GM23338 (cell line): ENCODE measurements at regions not wholly inside any gene's neighbourhood (a gene's known extent, or its start where the extent isn't known, plus 50 kb on each side); places are given as distances from the start of the nearest gene placed in this dataset.

Experiments used
- ATAC-seq: fragments of 200-7000 bp; cut with Tn5 transposase; 3 replicates; pipeline ENCODE4 v1.9.1; 2020
- DNase-seq: peaks from one replicate; pipeline ENCODE4 v3.0.0-alpha.2; 2015; ENCODE audit warnings: low spot score
- H2AFZ ChIP-seq: fragments of 200-600 bp; sonication (generic); 2 replicates; pipeline ENCODE4 v1.8.0; 2016; ENCODE audit warnings: antibody characterized with exemption, mild to moderate bottlenecking, moderate library complexity
- H3F3A ChIP-seq: fragments of 200-600 bp; sonication (generic); replicated peaks from 2 replicates; pipeline ENCODE4 v1.8.0; 2017; ENCODE audit warnings: antibody characterized with exemption, mixed run types, low read depth
- H3K27ac ChIP-seq: fragments of 200-600 bp; sonication (generic); 2 replicates; pipeline ENCODE4 v1.6.1; 2016; ENCODE audit warnings: low read depth
- H3K27me3 ChIP-seq: fragments of 200-600 bp; sonication (generic); 2 replicates; pipeline ENCODE4 v1.8.0; 2016; ENCODE audit warnings: mild to moderate bottlenecking, mixed run types, moderate library complexity; ENCODE audit not compliant: insufficient read depth
- H3K36me3 ChIP-seq: fragments of 200-600 bp; sonication (generic); 2 replicates; pipeline ENCODE4 v1.8.0; 2016; ENCODE audit warnings: mild to moderate bottlenecking; ENCODE audit not compliant: insufficient read depth
- H3K4me1 ChIP-seq: fragments of 200-600 bp; sonication (generic); 2 replicates; pipeline ENCODE4 v1.8.0; 2016; ENCODE audit warnings: mild to moderate bottlenecking, moderate library complexity; ENCODE audit not compliant: insufficient read depth
- H3K4me2 ChIP-seq: fragments of 200-600 bp; sonication (generic); 2 replicates; pipeline ENCODE4 v1.7.1; 2017; ENCODE audit warnings: mixed run types
- H3K4me3 ChIP-seq: fragments of 200-600 bp; sonication (generic); 2 replicates; pipeline ENCODE4 v1.6.1; 2016; ENCODE audit warnings: mixed run types
- H3K79me2 ChIP-seq: fragments of 200-600 bp; sonication (generic); replicated peaks from 2 replicates; pipeline ENCODE4 v1.8.0; 2017; ENCODE audit warnings: mild to moderate bottlenecking; ENCODE audit not compliant: insufficient read depth
- H3K9me2 ChIP-seq: fragments of 200-600 bp; sonication (generic); 2 replicates; pipeline ENCODE4 v1.8.0; 2017; ENCODE audit not compliant: insufficient read depth
- H4K20me1 ChIP-seq: fragments of 200-600 bp; sonication (generic); replicated peaks from 2 replicates; pipeline ENCODE4 v1.8.0; 2017; ENCODE audit warnings: mild to moderate bottlenecking; ENCODE audit not compliant: insufficient read depth
- H3K27ac Mint-ChIP-seq: 2 replicates; pipeline ENCODE4 v1.8.0; 2020; ENCODE audit warnings: inconsistent platforms, mild to moderate bottlenecking, moderate library complexity, mixed read lengths
- H3K27me3 Mint-ChIP-seq: 3 replicates; pipeline ENCODE4 v1.8.0; 2022; ENCODE audit warnings: low read depth, mild to moderate bottlenecking, moderate library complexity, mixed read lengths, inconsistent platforms; ENCODE audit not compliant: insufficient read depth, poor library complexity
- H3K36me3 Mint-ChIP-seq: 3 replicates; pipeline ENCODE4 v1.8.0; 2021; ENCODE audit warnings: low read depth, mild to moderate bottlenecking, inconsistent platforms, moderate library complexity, mixed read lengths
- H3K4me1 Mint-ChIP-seq: 3 replicates; pipeline ENCODE4 v1.8.0; 2020; ENCODE audit warnings: mild to moderate bottlenecking, inconsistent platforms, mixed read lengths
- H3K4me3 Mint-ChIP-seq: 3 replicates; pipeline ENCODE4 v1.8.0; 2021; ENCODE audit warnings: moderate library complexity, mild to moderate bottlenecking, inconsistent platforms, mixed read lengths
- H3K9me3 Mint-ChIP-seq: 3 replicates; pipeline ENCODE4 v1.8.0; 2020; ENCODE audit warnings: moderate library complexity, mild to moderate bottlenecking, inconsistent platforms, mixed read lengths
- POLR2AphosphoS5 ChIP-seq: IDR thresholded peaks from 2 replicates; pipeline ENCODE4 v1.6.1; 2016; ENCODE audit warnings: antibody characterized with exemption, low read depth
- STAT1 ChIP-seq: IDR thresholded peaks from one replicate; pipeline ENCODE4 v1.6.1; 2016; ENCODE audit warnings: antibody characterized with exemption; ENCODE audit not compliant: unreplicated experiment
- ZNF331 ChIP-seq: fragments of 250-450 bp; sonication (Bioruptor Pico); IDR thresholded peaks from 2 replicates; pipeline ENCODE4 v1.5.0; 2020; ENCODE audit warnings: low read depth, mild to moderate bottlenecking, moderate library complexity
- ZNF462 ChIP-seq: fragments of 250-450 bp; sonication (Bioruptor Pico); IDR thresholded peaks from 2 replicates; pipeline ENCODE4 v1.5.0; 2020; ENCODE audit warnings: mild to moderate bottlenecking, moderate library complexity
- TF ChIP-seq, protein P1 (sequence below): IDR thresholded peaks from 2 replicates; pipeline ENCODE4 v1.6.1; 2016; ENCODE audit warnings: antibody characterized with exemption
- TF ChIP-seq, protein P2 (sequence below): IDR thresholded peaks from one replicate; pipeline ENCODE4 v1.6.1; 2018; ENCODE audit warnings: antibody characterized with exemption; ENCODE audit not compliant: unreplicated experiment

DNA sequence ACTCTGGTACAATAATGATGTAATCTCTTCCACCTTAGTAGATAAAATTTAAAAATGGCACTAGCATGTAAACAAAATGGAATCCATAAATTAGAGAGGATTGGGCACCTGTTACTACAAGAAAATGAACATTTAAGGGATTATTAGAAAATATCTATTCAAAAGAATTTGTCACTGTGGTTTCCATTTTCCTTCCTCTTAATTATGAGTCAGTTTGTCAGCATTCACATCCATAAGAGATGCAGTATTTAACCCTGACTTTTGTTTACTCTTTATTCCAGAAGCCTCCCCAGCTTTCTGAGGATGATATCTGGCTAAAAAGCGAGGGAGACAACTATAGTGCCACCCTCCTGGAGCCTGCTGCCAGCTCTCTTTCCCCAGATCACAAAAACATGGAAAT is 72.1 kb downstream of the C9orf152 start:
- Histone ChIP-seq H3K79me2 (peaks cover 32% of the 10 kb centered on the region), H2AFZ (no peak overlapping the region), H3K9me2 (no peaks in the 10 kb centered on the region), H3K27me3 (no peaks in the 10 kb centered on the region), H3K36me3 (no peaks in the 10 kb centered on the region), H4K20me1 (no peaks in the 10 kb centered on the region; the same call in 1 of the 2 replicates), H3K4me2 (no peak overlapping the region), H3K4me1 (peaks cover 17% of the 10 kb centered on the region; the same call in 1 of the 2 replicates), H3F3A (no peaks in the 10 kb centered on the region), H3K4me3 (no peak overlapping the region), H3K27ac (no peak overlapping the region)
- DNase-seq: no peak
- H3K4me1 Mint-ChIP-seq: peaks cover 36% of the 10 kb centered on the region
- H3K4me3 Mint-ChIP-seq: no peak overlapping the region
- H3K36me3 Mint-ChIP-seq: peaks cover 48% of the 10 kb centered on the region
- peaks cover 17% of the 10 kb centered on the region for H3K27me3 Mint-ChIP-seq
- no peak for ATAC-seq
- H3K27ac Mint-ChIP-seq: no peak overlapping the region
- TF ChIP-seq ZNF331 (CRISPR knock-in tag) (no peak), STAT1 (no peak), ZNF462 (CRISPR knock-in tag) (no peak), POLR2AphosphoS5 (no peak)
- TF ChIP-seq, protein P1, sequence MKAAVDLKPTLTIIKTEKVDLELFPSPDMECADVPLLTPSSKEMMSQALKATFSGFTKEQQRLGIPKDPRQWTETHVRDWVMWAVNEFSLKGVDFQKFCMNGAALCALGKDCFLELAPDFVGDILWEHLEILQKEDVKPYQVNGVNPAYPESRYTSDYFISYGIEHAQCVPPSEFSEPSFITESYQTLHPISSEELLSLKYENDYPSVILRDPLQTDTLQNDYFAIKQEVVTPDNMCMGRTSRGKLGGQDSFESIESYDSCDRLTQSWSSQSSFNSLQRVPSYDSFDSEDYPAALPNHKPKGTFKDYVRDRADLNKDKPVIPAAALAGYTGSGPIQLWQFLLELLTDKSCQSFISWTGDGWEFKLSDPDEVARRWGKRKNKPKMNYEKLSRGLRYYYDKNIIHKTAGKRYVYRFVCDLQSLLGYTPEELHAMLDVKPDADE: no peak
- no peaks in the 10 kb centered on the region for H3K9me3 Mint-ChIP-seq

- no peak overlapping the region for H2AFZ ChIP-seq
- H3K9me2 ChIP-seq: no peaks in the 10 kb centered on the region
- Mint-ChIP-seq H3K27me3 (peaks cover 17% of the 10 kb centered on the region), H3K4me3 (no peak overlapping the region), H3K9me3 (no peaks in the 10 kb centered on the region), H3K4me1 (peaks cover 30% of the 10 kb centered on the region), H3K27ac (no peak overlapping the region), H3K36me3 (peaks cover 49% of the 10 kb centered on the region)
- DNase-seq (no peak), ATAC-seq (no peak)
- H3K79me2 ChIP-seq: peaks cover 41% of the 10 kb centered on the region
- no peak overlapping the region for H3K4me3 ChIP-seq
- H3K36me3 ChIP-seq: no peaks in the 10 kb centered on the region
- no peaks in the 10 kb centered on the region; the same call in none of the 2 replicates for H4K20me1 ChIP-seq
- H3F3A ChIP-seq: no peaks in the 10 kb centered on the region
- no peak overlapping the region for H3K27ac ChIP-seq
- H3K4me1 ChIP-seq: peaks cover 12% of the 10 kb centered on the region; the same call in 1 of the 2 replicates
- H3K27me3 ChIP-seq: no peaks in the 10 kb centered on the region
- no peak overlapping the region for H3K4me2 ChIP-seq
- TF ChIP-seq, protein P2, sequence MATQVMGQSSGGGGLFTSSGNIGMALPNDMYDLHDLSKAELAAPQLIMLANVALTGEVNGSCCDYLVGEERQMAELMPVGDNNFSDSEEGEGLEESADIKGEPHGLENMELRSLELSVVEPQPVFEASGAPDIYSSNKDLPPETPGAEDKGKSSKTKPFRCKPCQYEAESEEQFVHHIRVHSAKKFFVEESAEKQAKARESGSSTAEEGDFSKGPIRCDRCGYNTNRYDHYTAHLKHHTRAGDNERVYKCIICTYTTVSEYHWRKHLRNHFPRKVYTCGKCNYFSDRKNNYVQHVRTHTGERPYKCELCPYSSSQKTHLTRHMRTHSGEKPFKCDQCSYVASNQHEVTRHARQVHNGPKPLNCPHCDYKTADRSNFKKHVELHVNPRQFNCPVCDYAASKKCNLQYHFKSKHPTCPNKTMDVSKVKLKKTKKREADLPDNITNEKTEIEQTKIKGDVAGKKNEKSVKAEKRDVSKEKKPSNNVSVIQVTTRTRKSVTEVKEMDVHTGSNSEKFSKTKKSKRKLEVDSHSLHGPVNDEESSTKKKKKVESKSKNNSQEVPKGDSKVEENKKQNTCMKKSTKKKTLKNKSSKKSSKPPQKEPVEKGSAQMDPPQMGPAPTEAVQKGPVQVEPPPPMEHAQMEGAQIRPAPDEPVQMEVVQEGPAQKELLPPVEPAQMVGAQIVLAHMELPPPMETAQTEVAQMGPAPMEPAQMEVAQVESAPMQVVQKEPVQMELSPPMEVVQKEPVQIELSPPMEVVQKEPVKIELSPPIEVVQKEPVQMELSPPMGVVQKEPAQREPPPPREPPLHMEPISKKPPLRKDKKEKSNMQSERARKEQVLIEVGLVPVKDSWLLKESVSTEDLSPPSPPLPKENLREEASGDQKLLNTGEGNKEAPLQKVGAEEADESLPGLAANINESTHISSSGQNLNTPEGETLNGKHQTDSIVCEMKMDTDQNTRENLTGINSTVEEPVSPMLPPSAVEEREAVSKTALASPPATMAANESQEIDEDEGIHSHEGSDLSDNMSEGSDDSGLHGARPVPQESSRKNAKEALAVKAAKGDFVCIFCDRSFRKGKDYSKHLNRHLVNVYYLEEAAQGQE: no peak
Observed at GRCh38 chr9:110136802-110137201, 71.2 kb downstream of the C9orf152 start.
